SKM-1 (cell line): ENCODE measurements at regions not wholly inside any gene's neighbourhood (a gene's known extent, or its start where the extent isn't known, plus 50 kb on each side); places are given as distances from the start of the nearest gene placed in this dataset.

Source experiments
- DNase-seq: peaks from one replicate; lab custom pipeline; 2025; ENCODE audit not compliant: unreplicated experiment; lab: John Stamatoyannopoulos, UW

DNA sequence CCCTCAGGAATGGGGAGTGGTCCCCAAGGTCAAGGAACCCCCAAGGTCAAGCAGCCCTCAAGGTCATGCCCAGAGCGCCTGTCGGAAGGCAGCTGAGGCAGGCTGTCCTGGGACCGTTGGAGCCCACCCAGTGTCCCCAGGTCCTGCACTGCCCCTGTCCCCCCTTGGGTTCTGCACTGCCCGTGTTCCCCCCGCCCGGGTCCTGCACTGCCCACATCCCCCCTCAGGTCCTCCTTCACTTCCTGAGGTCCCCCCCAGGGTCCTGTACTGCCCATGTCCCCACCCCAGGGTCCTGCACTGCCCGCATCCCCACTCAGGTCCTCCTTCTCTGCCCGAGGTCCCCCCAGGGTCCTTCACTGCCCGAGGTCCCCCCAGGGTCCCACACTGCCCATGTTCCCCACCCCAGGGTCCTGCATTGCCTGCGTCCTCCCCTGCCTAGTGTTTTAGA is 1073.0 kb downstream of the BRD1 start:
- no peak for DNase-seq

- no peak for DNase-seq
Measured at GRCh38 chr22:48753752-48754517, 1073.7 kb downstream of the BRD1 start.

DNA sequence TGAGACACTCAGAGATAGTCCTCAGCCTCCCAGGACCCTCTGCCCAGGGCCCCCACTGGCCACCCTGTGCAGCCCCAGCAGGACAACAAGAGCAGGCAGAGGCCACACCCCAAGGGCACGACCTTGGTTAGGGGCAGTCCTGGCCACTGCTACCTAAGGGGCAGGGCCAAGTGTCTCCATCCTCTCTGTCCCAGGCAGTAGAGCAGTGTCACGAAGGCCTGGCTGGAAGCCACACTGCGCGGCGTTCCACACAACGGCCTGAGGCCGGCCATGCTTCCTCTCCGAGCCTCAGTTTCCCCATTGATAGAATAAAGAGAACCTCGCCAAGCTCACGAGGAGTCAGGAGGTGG is 1074.3 kb downstream of the BRD1 start:
- DNase-seq: no peak

DNA sequence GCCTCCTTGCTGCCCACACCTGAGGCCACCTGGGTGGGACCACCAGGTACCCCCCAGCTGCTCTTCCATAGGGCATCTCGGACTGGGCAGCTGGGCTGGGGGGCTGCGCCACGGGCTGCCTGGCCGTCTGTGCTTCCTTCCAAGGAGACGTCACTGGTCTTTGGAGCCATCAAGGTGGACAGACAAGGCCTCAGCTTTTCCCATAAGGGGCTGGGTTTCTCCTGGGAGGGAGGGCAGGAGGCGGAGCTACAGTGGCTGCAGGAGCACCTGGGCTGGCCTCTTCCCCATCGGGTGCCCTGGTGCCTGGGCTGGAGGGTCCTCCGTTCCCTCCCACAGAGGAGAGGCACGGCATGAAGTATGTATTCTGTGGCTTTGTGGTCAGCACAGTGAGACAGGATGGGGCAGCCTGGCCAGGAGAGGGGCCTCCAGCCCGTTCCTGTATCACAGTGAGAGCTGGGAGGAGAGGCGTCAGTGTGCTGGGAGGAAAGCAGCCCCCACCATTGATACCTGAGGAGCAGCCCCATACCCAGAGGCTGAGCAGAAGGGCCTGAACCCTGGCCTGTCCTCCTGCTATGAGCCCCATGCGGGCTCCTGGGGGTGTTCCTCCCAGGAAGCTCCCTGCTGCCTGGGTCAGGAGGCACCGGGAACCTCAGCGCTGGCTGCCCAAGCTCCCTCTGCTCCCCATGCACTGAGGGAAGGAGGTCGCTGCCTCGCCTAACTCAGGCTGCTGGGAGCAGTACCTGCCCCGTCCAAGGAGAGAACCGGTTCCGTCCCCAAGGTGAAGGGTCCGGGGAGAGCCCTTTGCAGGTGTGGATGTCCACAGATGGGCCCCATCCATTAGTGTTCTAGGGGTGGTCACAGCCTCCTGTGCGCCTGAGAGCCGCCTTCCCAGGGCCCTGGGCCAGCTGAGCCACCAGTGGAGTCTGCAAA is 1075.0 kb downstream of the BRD1 start:
- DNase-seq: no peak

DNA sequence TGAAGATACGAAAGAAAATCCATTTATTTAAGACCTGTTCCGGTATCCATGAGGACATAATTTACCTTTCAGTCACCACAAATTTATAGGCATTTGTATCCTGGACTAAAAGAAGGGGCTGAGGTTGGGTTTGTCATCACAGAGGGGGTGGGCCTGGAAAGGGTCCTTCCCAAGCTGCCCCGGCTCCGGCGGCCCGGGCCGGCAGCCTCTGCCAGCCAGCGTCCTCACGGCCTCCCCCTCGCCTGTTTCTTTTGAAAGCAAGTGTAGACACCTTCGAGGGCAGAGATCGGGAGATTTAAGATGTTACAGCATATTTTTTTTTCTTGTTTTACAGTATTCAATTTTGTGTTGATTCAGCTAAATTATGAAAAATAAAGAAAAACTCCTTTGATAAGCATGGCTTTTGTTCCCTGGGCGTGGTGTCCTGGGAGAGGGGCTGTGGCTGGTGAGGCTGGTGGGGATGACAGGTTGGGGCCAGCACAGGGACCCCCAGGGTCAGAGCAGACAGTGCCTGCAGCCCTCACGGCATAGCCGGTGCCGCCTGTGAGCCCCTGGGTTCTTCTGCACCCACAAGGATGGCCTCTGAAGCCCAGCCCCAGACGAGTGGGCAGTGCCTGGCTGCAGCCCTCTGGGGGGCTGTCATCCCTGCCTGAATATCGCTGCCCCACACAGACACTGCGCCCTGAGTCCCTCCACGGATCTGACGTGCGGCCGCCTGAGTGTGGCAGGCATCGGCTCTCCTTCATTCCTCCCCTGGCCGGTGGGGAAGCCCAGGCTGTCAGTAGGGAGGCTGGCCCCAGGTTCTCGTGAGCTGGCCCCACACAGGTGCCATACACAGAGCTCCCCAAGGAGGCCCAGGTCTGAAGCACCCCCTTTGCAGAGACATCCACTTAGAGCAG is 1075.9 kb downstream of the BRD1 start:
- no peak for DNase-seq

DNA sequence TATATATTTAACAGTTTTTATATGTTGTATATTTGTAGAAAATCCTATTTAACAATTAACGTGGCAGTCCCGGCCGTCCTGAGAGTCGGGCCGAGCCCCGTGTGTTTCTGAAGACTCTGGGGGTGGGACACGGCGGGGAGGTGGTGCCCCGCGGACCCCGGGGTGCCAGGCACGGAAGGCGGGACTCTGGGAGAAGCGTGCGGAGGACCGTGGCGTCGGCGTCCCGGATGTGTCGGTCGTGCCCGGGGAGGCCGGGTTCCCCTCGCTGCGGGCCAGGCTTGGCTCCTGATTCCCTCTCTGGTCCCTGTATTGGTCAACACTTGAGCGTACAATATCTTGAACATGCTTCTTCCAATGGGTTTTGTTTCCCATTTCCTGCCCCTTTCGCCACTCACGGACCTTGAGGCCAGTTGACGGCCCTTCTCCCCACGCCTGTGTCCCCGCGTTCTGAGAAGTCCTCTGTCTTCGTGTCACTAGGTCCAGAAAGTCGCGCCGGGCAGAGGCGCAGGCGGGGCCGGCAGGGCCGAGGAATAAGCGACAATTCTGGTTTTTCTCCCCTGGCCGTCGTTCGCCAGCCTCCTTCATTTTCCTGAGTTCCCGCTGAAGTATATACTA is 1076.7 kb downstream of the BRD1 start:
- no peak for DNase-seq

DNA sequence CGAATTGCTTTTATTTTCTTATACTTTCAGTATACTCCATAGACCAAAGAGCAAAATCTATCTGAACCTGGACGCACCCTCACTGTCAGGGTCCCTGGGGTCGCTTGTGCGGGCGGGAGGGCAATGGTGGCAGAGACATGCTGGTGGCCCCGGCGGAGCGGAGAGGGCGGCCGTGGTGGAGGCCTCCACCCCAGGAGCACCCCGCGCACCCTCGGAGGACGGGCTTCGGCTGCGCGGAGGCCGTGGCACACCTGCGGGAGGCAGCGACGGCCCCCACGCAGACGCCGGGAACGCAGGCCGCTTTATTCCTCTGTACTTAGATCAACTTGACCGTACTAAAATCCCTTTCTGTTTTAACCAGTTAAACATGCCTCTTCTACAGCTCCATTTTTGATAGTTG is 1077.4 kb downstream of the BRD1 start:
- no peak for DNase-seq

- no peak for DNase-seq
Measured at GRCh38 chr22:48749555-48750227, 1078.0 kb downstream of the BRD1 start.

GRCh38 chr22:48748860-48749554 is 1078.7 kb downstream of the BRD1 start:
- DNase-seq: no peak

DNA sequence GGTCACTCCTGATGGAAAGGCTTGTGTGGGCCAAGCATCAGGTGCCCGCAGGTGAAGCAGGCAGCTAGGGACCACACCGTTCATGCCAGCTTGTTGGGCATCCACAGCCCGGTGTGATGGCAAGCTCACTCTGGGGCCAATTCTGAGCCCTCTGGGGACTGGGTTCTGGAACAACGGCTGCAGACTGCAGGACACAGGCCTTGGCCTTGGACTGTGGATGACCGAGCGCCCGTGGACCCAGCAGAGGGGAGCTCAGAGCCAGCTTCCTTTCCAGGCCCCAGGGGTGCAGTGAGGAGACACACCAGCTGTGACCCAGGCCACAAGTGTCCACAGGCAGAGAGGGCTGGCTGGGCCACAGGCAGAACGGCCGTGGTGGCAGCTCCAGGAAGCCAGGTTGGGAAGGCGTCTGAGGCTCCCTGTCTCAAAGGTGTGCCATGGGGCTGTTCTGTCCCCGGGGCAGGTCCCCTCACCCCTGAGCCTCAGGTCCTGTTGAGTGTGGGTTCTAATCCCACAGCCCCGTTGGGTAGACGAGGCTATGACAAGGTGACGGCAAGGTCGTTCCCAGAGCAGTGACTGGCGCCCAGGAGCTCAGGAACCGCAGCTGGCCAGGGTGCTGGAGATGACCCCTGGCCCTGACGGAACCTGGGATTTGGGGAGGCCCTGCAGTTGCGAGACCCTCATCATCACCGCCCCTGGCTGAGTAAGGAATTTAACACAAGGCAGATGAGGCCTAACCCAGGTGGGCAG is 1079.4 kb downstream of the BRD1 start:
- DNase-seq: no peak

- DNase-seq: no peak
Measured at GRCh38 chr22:48746789-48747425, 1080.8 kb downstream of the BRD1 start.

DNA sequence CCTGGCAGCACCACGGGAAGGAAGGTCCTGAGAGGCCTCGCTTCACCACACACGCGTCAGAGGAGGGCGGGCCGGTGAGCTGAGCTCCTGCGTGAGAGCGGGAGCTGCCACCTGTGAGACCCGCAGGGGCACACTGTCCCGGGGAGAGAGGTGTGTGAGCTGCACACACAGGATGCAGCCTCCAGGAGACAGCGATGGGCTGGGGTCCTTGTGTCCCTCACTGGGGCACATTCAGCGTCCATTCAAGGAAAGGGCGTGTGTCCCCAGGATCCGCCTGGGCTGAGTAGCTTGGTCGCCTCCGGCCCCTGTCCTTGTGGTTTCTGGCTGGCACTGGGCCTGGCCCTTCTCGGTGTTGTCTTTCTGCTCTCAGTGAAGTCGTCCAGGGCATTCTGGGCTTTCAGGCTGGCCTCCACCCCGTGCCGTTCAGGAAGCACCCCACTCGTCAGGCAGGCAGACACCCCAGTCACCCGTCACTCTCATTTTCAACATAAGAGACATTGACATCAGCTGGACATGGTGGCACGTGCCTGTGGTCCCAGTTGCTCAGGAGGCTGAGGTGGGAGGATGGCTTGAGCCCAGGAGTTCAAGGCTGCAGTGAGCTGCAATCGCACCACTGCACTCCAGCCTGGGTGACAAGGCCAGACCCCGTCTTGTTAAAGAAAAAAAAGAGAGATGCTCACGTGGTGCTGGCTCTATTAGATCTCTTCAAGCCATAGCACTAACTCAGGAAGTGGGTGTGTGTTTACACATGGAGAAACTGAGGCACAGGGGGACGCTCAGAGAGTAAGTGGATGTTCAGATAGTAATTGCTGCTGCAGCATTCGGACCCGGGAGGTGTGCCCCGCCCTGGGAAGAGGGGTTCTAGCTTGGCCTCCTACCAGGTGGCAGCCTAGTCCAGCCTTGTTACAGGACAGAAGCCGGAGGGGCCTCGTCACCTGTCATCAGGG is 1081.6 kb downstream of the BRD1 start:
- no peak for DNase-seq

DNA sequence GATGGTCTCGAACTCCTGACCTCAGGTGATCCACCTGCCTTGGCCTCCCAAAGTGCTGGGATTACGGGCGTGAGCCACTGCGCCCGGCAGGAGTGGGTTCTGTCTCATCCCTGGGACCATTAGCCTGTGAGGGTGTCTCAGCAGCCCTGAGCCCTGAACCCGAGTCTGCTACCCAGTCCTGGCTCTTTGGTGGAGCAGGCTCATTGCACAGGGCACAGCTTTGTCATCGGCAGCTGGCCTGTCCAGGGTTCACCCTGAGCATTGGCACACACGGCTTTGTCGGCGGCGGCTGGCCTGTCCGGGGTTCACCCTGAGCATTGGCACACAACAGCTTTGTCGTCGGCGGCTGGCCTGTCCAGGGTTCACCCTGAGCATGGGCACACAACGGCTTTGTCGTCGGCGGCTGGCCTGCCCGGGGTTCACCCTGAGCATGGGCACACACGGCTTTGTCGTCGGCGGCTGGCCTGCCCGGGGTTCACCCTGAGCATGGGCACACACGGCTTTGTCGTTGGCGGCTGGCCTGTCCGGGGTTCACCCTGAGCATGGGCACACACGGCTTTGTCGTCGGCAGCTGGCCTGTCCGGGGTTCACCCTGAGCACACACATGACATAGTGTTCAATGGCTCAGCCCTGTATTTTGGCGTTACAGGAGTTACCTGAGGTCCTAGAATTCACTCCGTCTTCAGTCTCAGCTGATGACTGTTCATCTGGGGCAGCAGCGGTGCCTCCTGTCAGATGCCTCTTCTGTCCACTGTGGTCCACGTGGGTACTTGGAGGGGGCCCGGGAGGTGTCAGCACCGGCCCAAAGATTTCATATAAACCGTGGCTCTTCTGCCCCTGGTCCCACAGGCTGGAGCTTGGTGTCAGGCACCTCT is 1082.5 kb downstream of the BRD1 start:
- no peak for DNase-seq

GRCh38 chr22:48744283-48744641 is 1083.4 kb downstream of the BRD1 start:
- no peak for DNase-seq

DNA sequence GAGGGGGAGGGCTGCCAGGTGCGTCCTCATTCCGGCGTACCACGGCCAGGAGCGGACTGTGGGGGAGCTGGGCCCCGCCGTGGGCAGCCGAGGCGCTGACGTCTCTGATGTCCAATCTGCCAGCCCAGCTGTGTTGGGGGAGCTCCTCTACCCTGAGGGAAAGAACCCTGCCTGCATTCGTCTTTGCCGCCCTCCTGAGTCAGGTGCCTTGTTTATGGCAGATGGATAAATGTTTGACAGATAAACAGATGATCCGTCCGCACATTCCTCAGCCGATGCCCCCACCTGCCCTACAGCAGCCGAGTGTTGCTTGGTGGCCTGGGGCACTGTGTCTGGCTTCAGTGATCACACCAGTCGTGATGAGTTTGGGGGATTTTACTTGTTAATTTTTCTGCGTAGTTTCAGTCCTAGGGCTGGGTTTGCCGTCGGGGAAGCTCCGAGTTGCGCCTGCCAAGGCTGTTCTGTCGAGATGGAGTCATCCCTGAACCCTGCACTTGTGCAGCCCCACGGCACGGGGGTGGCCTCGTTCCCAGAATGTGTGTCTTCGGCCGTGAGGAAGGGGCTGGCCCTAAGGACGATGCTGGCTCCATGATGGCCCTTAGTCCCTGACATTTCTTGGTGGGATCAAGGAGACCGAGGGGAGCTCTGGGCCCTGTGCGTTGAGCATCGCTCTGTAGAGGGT is 1083.9 kb downstream of the BRD1 start:
- no peak for DNase-seq
